ENCODE measurements at regions not wholly inside any gene's neighbourhood (a gene's known extent, or its start where the extent isn't known, plus 50 kb on each side); places are given as distances from the start of the nearest gene placed in this dataset.
A peak's percentile ranks its signal among the peaks of the same experiment; 100 is the strongest.

GRCh38 chr4:114728426-114728825 is 129.8 kb downstream of the UGT8 start:
- H3K9me3 Mint-ChIP-seq: no peaks in the 10 kb centered on the region
- no peak overlapping the region for H3K4me3 Mint-ChIP-seq
- ATAC-seq (no peak), DNase-seq (no peak)
- H3K27ac Mint-ChIP-seq: no peak overlapping the region
- H3K27me3 Mint-ChIP-seq: peaks cover 10% of the 10 kb centered on the region
- H3K4me1 Mint-ChIP-seq: no peaks in the 10 kb centered on the region

GRCh38 chr4:114729068-114729738 is 130.6 kb downstream of the UGT8 start:
- H3K4me1 Mint-ChIP-seq: no peaks in the 10 kb centered on the region
- ATAC-seq (peak; percentile 37), DNase-seq (no peak)
- no peaks in the 10 kb centered on the region for H3K9me3 Mint-ChIP-seq
- no peak overlapping the region for H3K4me3 Mint-ChIP-seq
- no peak overlapping the region for H3K27ac Mint-ChIP-seq
- H3K27me3 Mint-ChIP-seq: peaks cover 10% of the 10 kb centered on the region

- Mint-ChIP-seq H3K4me1 (no peaks in the 10 kb centered on the region), H3K9me3 (no peaks in the 10 kb centered on the region), H3K4me3 (no peak overlapping the region), H3K27ac (peak overlapping the region in 1 of 2 donors; percentile 20), H3K27me3 (peaks cover 8% of the 10 kb centered on the region)
- ATAC-seq: no peak
- no peak for DNase-seq
Observed at GRCh38 chr4:114734594-114734993, 136.0 kb downstream of the UGT8 start.

GRCh38 chr4:114752391-114753165 is 154.0 kb downstream of the UGT8 start:
- Mint-ChIP-seq H3K4me1 (no peaks in the 10 kb centered on the region), H3K9me3 (no peaks in the 10 kb centered on the region), H3K27me3 (no peaks in the 10 kb centered on the region), H3K4me3 (no peak overlapping the region), H3K27ac (no peak overlapping the region)
- DNase-seq (no peak), ATAC-seq (no peak)

GRCh38 chr4:114754616-114755015 is 156.0 kb downstream of the UGT8 start:
- no peak for ATAC-seq
- Mint-ChIP-seq H3K9me3 (no peaks in the 10 kb centered on the region), H3K4me1 (no peaks in the 10 kb centered on the region), H3K27ac (no peak overlapping the region), H3K27me3 (no peaks in the 10 kb centered on the region), H3K4me3 (no peak overlapping the region)
- DNase-seq: no peak

- no peak overlapping the region for H3K4me3 Mint-ChIP-seq
- no peaks in the 10 kb centered on the region for H3K27me3 Mint-ChIP-seq
- no peak overlapping the region for H3K27ac Mint-ChIP-seq
- DNase-seq (no peak), ATAC-seq (no peak)
- no peaks in the 10 kb centered on the region for H3K4me1 Mint-ChIP-seq
- H3K9me3 Mint-ChIP-seq: no peaks in the 10 kb centered on the region
Observed at GRCh38 chr4:114758066-114758465, 159.5 kb downstream of the UGT8 start.

- H3K9me3 Mint-ChIP-seq: peaks cover 0 to 4% of the 10 kb centered on the region in 2 donors
- H3K27me3 Mint-ChIP-seq: no peaks in the 10 kb centered on the region
- no peaks in the 10 kb centered on the region for H3K4me1 Mint-ChIP-seq
- H3K27ac Mint-ChIP-seq: no peak overlapping the region
- ATAC-seq (no peak), DNase-seq (no peak)
- H3K4me3 Mint-ChIP-seq: no peak overlapping the region
Observed at GRCh38 chr4:114768501-114768900, 169.9 kb downstream of the UGT8 start.

GRCh38 chr4:114770624-114771023 is 172.0 kb downstream of the UGT8 start:
- DNase-seq: no peak
- Mint-ChIP-seq H3K9me3 (peaks cover 0 to 4% of the 10 kb centered on the region in 2 donors), H3K27me3 (no peaks in the 10 kb centered on the region), H3K27ac (no peak overlapping the region), H3K4me3 (no peak overlapping the region), H3K4me1 (no peaks in the 10 kb centered on the region)
- no peak for ATAC-seq

- ATAC-seq (no peak), DNase-seq (no peak)
- Mint-ChIP-seq H3K9me3 (peaks cover 0 to 2% of the 10 kb centered on the region in 2 donors), H3K27ac (no peak overlapping the region), H3K4me1 (no peaks in the 10 kb centered on the region), H3K4me3 (no peak overlapping the region), H3K27me3 (no peaks in the 10 kb centered on the region)
Observed at GRCh38 chr4:114773339-114773738, 174.7 kb downstream of the UGT8 start.
